ENCODE measurements at regions not wholly inside any gene's neighbourhood (a gene's known extent, or its start where the extent isn't known, plus 50 kb on each side); places are given as distances from the start of the nearest gene placed in this dataset.

- peaks cover 0 to 3% (median 0%) of the 10 kb centered on the region in 11 experiments; a peak in 2 of 22 replicates for H3K9me3 ChIP-seq (replicated peaks in 1 of 11)
- H3K4me1 ChIP-seq = no peaks in the 10 kb centered on the region
- no peak for TF ChIP-seq Cebpa-rat (IDR thresholded peaks at IDR 0.05)
- no peak overlapping the region for H3K4me2 ChIP-seq
- no peak overlapping the region for H3K4me3 ChIP-seq
- H3K9ac ChIP-seq = no peak overlapping the region
- H4K20me1 ChIP-seq = no peaks in the 10 kb centered on the region
- H3K27me3 ChIP-seq = no peaks in the 10 kb centered on the region
- no peaks in the 10 kb centered on the region for H3K36me3 ChIP-seq
- H3K27ac ChIP-seq = no peak overlapping the region
Measured at GRCh38 chr13:62246581-62246980, 830.9 kb upstream of the PCDH20 start.

GRCh38 chr13:62243106-62243505 lies 827.5 kb upstream of the PCDH20 start:
- Histone ChIP-seq H3K36me3 (no peaks in the 10 kb centered on the region), H3K9me3 (replicated peaks in 1 of 11) (no peaks in the 10 kb centered on the region; a peak in 1 of 22 replicates), H3K27me3 (no peaks in the 10 kb centered on the region), H4K20me1 (no peaks in the 10 kb centered on the region), H3K27ac (no peak overlapping the region), H3K4me2 (no peak overlapping the region), H3K4me1 (no peaks in the 10 kb centered on the region), H3K9ac (no peak overlapping the region), H3K4me3 (no peak overlapping the region)
- TF ChIP-seq Cebpa-rat (IDR thresholded peaks at IDR 0.05) = 0 out of 22 replicates have a peak, but pooled peaks of 1 of the 11 experiments have one; percentile 13

- peaks cover 0 to 27% (median 17%) of the 10 kb centered on the region in 10 experiments; a peak in 17 of 20 replicates for H3K4me1 ChIP-seq
- no peaks in the 10 kb centered on the region for H4K20me1 ChIP-seq
- H3K4me3 ChIP-seq = no peak overlapping the region
- H3K27ac ChIP-seq = no peak overlapping the region
- H3K9ac ChIP-seq = no peak overlapping the region
- TF ChIP-seq Cebpa-rat (IDR thresholded peaks at IDR 0.05) = no peak
- H3K27me3 ChIP-seq = no peaks in the 10 kb centered on the region
- no peak overlapping the region for H3K4me2 ChIP-seq
- H3K9me3 ChIP-seq (replicated peaks in 1 of 11) = peaks cover 0 to under 1% (median 0%) of the 10 kb centered on the region in 11 experiments; a peak in 3 of 22 replicates
- H3K36me3 ChIP-seq = no peaks in the 10 kb centered on the region
Measured at GRCh38 chr13:62234780-62235440, 819.3 kb upstream of the PCDH20 start.

GRCh38 chr13:62210951-62211350 lies 795.3 kb upstream of the PCDH20 start:
- H3K9ac ChIP-seq = no peak overlapping the region
- H3K4me2 ChIP-seq = peak overlapping the region in 3 of 11 experiments; percentile 0 to 50 (median 17); a peak in 3 of 22 replicates
- peaks cover 14 to 48% (median 27%) of the 10 kb centered on the region in 11 experiments for H3K9me3 ChIP-seq (replicated peaks in 1 of 11)
- H3K36me3 ChIP-seq = peaks cover 0 to 12% (median 0%) of the 10 kb centered on the region in 11 experiments; a peak in 1 of 22 replicates
- peaks cover 0 to 46% (median 27%) of the 10 kb centered on the region in 10 experiments; a peak in 16 of 20 replicates for H3K4me1 ChIP-seq
- TF ChIP-seq Cebpa-rat (IDR thresholded peaks at IDR 0.05) = no peak
- H3K27me3 ChIP-seq = no peaks in the 10 kb centered on the region
- no peaks in the 10 kb centered on the region for H4K20me1 ChIP-seq
- no peak overlapping the region; a peak in 1 of 20 replicates for H3K4me3 ChIP-seq
- H3K27ac ChIP-seq = peak overlapping the region in 4 of 11 experiments; percentile 47 to 90 (median 73); a peak in 8 of 22 replicates

GRCh38 chr13:62209529-62209928 lies 793.9 kb upstream of the PCDH20 start:
- Histone ChIP-seq H4K20me1 (no peaks in the 10 kb centered on the region), H3K36me3 (peaks cover 0 to 23% (median 0%) of the 10 kb centered on the region in 11 experiments; a peak in 4 of 22 replicates), H3K27ac (peak overlapping the region; percentile 10 to 90 (median 77); a peak in 21 of 22 replicates), H3K4me3 (peak overlapping the region; percentile 43 to 65 (median 54)), H3K4me2 (peak overlapping the region; percentile 73 to 87 (median 78)), H3K9ac (peak overlapping the region; percentile 43 to 78 (median 68); a peak in 21 of 22 replicates), H3K9me3 (replicated peaks in 1 of 11) (peaks cover 27 to 62% (median 41%) of the 10 kb centered on the region in 11 experiments), H3K4me1 (peaks cover 0 to 46% (median 27%) of the 10 kb centered on the region in 10 experiments; a peak in 16 of 20 replicates), H3K27me3 (no peaks in the 10 kb centered on the region)
- peak in 2 of 11 experiments; percentile 35 to 63; a peak in 1 of 22 replicates for TF ChIP-seq Cebpa-rat (IDR thresholded peaks at IDR 0.05)

- Histone ChIP-seq H3K9me3 (replicated peaks in 1 of 11) (peaks cover 22 to 58% (median 46%) of the 10 kb centered on the region in 11 experiments), H3K4me3 (peak overlapping the region in 1 of 10 experiments; percentile 14; a peak in 1 of 20 replicates), H3K9ac (no peak overlapping the region), H3K27ac (peak overlapping the region in 4 of 11 experiments; percentile 54 to 90 (median 82); a peak in 7 of 22 replicates), H3K4me1 (peaks cover 0 to 46% (median 27%) of the 10 kb centered on the region in 10 experiments; a peak in 16 of 20 replicates), H4K20me1 (no peaks in the 10 kb centered on the region), H3K27me3 (no peaks in the 10 kb centered on the region), H3K36me3 (peaks cover 0 to 16% (median 0%) of the 10 kb centered on the region in 11 experiments; a peak in 4 of 22 replicates), H3K4me2 (peak overlapping the region in 10 of 11 experiments; percentile 4 to 87 (median 74); a peak in 16 of 22 replicates)
- no peak for TF ChIP-seq Cebpa-rat (IDR thresholded peaks at IDR 0.05)
Measured at GRCh38 chr13:62207388-62207787, 791.7 kb upstream of the PCDH20 start.

- Histone ChIP-seq H3K9ac (no peak overlapping the region), H3K4me1 (peaks cover 0 to 42% (median 27%) of the 10 kb centered on the region in 10 experiments; a peak in 16 of 20 replicates), H3K4me3 (no peak overlapping the region), H3K9me3 (replicated peaks in 1 of 11) (peaks cover 14 to 54% (median 35%) of the 10 kb centered on the region in 11 experiments), H3K27me3 (no peaks in the 10 kb centered on the region), H3K4me2 (no peak overlapping the region), H4K20me1 (no peaks in the 10 kb centered on the region), H3K36me3 (peaks cover 0 to 13% (median 0%) of the 10 kb centered on the region in 11 experiments; a peak in 4 of 22 replicates), H3K27ac (no peak overlapping the region)
- TF ChIP-seq Cebpa-rat (IDR thresholded peaks at IDR 0.05) = no peak
Measured at GRCh38 chr13:62206165-62206564, 790.5 kb upstream of the PCDH20 start.

GRCh38 chr13:62205273-62205672 lies 789.6 kb upstream of the PCDH20 start:
- no peak overlapping the region for H3K27ac ChIP-seq
- peaks cover 0 to 34% (median 26%) of the 10 kb centered on the region in 10 experiments; a peak in 16 of 20 replicates for H3K4me1 ChIP-seq
- H3K36me3 ChIP-seq = peaks cover 0 to 16% (median 1%) of the 10 kb centered on the region in 11 experiments; a peak in 4 of 22 replicates
- no peaks in the 10 kb centered on the region for H4K20me1 ChIP-seq
- no peak overlapping the region for H3K4me3 ChIP-seq
- no peaks in the 10 kb centered on the region for H3K27me3 ChIP-seq
- no peak overlapping the region for H3K4me2 ChIP-seq
- TF ChIP-seq Cebpa-rat (IDR thresholded peaks at IDR 0.05) = no peak
- H3K9ac ChIP-seq = no peak overlapping the region
- H3K9me3 ChIP-seq (replicated peaks in 1 of 11) = peaks cover 15 to 59% (median 43%) of the 10 kb centered on the region in 11 experiments

- H3K4me1 ChIP-seq = no peaks in the 10 kb centered on the region
- peaks cover 0 to 15% (median 6%) of the 10 kb centered on the region in 11 experiments; a peak in 16 of 22 replicates for H3K9me3 ChIP-seq (replicated peaks in 1 of 11)
- H3K27ac ChIP-seq = no peak overlapping the region
- H3K9ac ChIP-seq = no peak overlapping the region
- H3K36me3 ChIP-seq = no peaks in the 10 kb centered on the region
- no peak overlapping the region for H3K4me3 ChIP-seq
- H3K4me2 ChIP-seq = no peak overlapping the region
- no peaks in the 10 kb centered on the region for H3K27me3 ChIP-seq
- TF ChIP-seq Cebpa-rat (IDR thresholded peaks at IDR 0.05) = no peak
- no peaks in the 10 kb centered on the region for H4K20me1 ChIP-seq
Measured at GRCh38 chr13:62194371-62194770, 778.7 kb upstream of the PCDH20 start.
